ENCODE measurements at regions not wholly inside any gene's neighbourhood (a gene's known extent, or its start where the extent isn't known, plus 50 kb on each side); places are given as distances from the start of the nearest gene placed in this dataset.

DNA sequence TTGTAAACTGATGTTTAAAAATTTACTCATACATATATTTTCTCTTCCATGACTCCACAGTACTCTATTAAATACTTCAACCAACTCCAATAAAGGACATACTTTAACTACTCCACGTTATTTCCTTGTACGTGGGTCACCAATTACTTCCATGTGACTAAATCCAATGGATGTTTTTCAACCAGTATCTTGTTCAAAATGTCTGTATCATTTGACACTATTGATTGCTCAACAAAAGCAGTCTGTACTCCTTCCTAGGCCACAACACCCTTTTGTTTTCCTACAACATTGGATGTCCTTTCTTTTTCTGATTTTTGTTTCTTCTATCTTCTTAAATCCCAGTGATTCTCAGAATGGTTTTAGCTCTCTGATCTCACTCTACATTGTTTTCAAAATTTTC lies 943.7 kb downstream of the EFNA5 start:
- Mint-ChIP-seq H3K4me3 (no peak overlapping the region), H3K4me1 (no peaks in the 10 kb centered on the region), H3K27me3 (no peaks in the 10 kb centered on the region), H3K9me3 (peaks cover 9% of the 10 kb centered on the region), H3K36me3 (ENCODE audit: low read depth) (no peaks in the 10 kb centered on the region), H3K27ac (no peak overlapping the region)
- no peak for DNase-seq
- intact Hi-C loops (cut with micrococcal nuclease) = no loop called here

DNA sequence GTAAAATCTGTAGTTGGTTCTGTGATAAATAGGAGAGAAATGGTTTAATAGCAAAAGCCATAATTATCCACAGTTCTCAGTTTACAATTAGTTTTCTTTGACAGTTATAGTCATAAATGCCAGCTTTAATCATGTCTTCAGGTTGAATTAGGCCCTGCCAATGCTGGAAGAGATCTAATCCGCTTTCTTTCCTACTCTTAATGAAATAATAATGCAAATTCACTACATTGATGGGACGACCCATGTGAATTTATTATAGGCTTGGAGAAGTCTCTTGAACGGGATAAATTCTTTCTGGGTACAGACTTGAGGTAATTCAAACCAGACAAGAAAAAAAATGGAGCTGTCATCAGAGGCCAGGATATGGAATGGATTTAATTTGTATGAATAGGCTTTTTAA lies 950.4 kb downstream of the EFNA5 start:
- Mint-ChIP-seq H3K27me3 (no peaks in the 10 kb centered on the region), H3K4me1 (no peaks in the 10 kb centered on the region), H3K36me3 (ENCODE audit: low read depth) (no peaks in the 10 kb centered on the region), H3K27ac (no peak overlapping the region), H3K9me3 (peaks cover 6% of the 10 kb centered on the region), H3K4me3 (no peak overlapping the region)
- no peak for DNase-seq
- intact Hi-C loops (cut with micrococcal nuclease) = no loop called here

DNA sequence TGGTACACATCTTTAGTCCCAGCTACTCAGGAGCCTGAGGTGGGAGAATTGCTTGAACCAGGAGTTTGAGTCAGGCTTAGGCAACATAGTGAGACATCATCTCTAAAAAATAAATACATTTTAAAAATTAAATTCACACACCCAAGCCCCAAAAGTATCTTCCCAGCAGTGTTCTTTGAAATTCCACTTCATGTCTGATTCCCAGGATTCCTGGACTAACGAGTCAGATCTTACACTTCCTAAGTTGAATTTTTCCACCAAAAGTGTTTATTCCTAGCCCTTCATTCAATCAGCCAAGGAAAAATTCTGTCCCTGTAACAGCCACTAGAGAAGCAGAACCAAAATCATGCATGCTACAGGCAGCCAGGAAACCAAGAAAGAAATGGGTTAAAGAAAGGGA lies 970.9 kb downstream of the EFNA5 start:
- Mint-ChIP-seq H3K9me3 (no peaks in the 10 kb centered on the region), H3K4me1 (no peaks in the 10 kb centered on the region), H3K27me3 (no peaks in the 10 kb centered on the region), H3K27ac (no peak overlapping the region), H3K4me3 (no peak overlapping the region), H3K36me3 (ENCODE audit: low read depth) (no peaks in the 10 kb centered on the region)
- intact Hi-C loops (cut with micrococcal nuclease) = no loop called here
- DNase-seq = no peak

DNA sequence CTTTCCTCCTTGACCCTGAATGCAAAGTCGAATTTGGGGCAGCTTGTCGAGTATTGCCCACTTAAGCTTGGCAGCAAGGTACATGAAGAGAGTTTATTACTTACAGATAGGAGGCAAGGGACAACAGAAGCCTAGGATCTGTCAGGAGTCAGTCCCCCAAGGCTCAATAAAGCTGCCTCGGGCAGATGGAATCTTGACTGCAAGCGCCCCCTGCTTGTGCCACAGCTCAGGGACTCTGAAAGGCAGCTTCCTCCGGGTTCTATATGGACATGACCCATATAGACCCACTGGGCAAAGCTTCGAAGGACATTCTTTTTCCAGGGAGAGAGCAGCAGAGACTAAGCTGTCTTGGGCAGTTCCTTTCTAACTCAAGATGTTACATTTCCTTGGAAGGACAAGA lies 971.5 kb downstream of the EFNA5 start:
- no peak overlapping the region for H3K4me3 Mint-ChIP-seq
- no peaks in the 10 kb centered on the region for H3K4me1 Mint-ChIP-seq
- intact Hi-C loops (cut with micrococcal nuclease) = no loop called here
- H3K27me3 Mint-ChIP-seq = no peaks in the 10 kb centered on the region
- no peak for DNase-seq
- H3K36me3 Mint-ChIP-seq (ENCODE audit: low read depth) = no peaks in the 10 kb centered on the region
- no peaks in the 10 kb centered on the region for H3K9me3 Mint-ChIP-seq
- no peak overlapping the region for H3K27ac Mint-ChIP-seq

DNA sequence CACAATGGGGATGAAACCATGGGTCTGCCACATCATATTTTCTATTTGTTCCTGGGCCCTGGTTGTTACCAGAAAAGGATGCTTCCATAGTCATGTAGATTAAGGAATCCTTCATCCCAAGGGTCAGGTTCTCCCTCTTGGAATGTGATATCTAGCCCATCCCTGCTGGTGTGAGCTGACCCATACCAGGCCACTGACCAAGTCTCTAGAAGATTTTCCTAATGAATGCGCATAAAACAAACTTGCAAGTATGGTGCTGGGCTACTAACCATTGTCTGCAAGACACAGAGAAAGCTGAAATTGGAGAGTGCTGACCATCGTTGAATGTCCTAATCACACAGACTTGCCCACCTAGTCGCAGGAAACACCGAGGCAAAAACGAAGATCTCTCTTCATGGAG lies 972.6 kb downstream of the EFNA5 start:
- intact Hi-C loops (cut with micrococcal nuclease) = no loop called here
- no peak for DNase-seq
- Mint-ChIP-seq H3K36me3 (ENCODE audit: low read depth) (no peaks in the 10 kb centered on the region), H3K27me3 (no peaks in the 10 kb centered on the region), H3K4me1 (no peaks in the 10 kb centered on the region), H3K9me3 (no peaks in the 10 kb centered on the region), H3K27ac (no peak overlapping the region), H3K4me3 (no peak overlapping the region)

DNA sequence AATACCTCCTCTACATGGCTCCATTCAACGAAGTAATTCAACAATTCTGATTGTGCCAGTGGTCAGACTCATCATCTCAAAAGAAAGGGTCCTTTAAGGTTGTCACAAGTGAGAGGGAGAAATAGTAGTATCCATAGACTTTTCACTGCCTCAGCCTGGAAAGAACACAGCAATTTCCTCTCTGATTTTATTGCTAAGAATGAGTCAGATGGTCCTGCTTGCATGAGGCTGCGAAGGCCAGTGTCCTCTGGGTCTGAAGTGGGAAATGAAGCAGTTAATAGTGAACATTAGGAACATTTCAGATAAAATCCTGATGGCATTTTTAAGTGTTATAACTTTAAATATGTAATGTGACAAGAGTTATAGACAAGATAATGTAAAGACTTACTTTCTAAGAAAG lies 979.0 kb downstream of the EFNA5 start:
- Mint-ChIP-seq H3K4me3 (no peak overlapping the region), H3K9me3 (no peaks in the 10 kb centered on the region), H3K27ac (no peak overlapping the region), H3K4me1 (no peaks in the 10 kb centered on the region), H3K27me3 (no peaks in the 10 kb centered on the region), H3K36me3 (ENCODE audit: low read depth) (no peaks in the 10 kb centered on the region)
- intact Hi-C loops (cut with micrococcal nuclease) = no loop called here
- no peak for DNase-seq

DNA sequence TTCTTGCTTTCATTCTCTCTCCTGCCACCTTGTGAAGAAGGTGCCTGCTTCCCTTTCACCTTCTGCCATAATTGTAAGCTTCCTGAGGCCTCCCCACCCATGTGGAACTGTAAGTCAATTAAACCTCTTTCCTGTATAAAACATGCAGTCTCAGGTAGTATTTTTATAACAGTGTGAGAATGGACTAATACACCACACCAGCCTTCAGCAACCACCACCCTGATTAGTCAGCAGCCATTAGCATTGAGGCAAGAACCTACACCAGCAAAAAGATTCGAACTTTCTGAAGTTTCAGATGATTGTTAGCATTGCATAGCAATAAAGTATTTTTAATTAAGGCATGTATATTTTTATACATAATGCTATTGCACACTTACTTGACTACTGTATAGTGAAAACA lies 980.2 kb downstream of the EFNA5 start:
- Mint-ChIP-seq H3K36me3 (ENCODE audit: low read depth) (no peaks in the 10 kb centered on the region), H3K4me3 (no peak overlapping the region), H3K27me3 (no peaks in the 10 kb centered on the region), H3K4me1 (no peaks in the 10 kb centered on the region), H3K27ac (no peak overlapping the region), H3K9me3 (no peaks in the 10 kb centered on the region)
- intact Hi-C loops (cut with micrococcal nuclease) = no loop called here
- DNase-seq = no peak

DNA sequence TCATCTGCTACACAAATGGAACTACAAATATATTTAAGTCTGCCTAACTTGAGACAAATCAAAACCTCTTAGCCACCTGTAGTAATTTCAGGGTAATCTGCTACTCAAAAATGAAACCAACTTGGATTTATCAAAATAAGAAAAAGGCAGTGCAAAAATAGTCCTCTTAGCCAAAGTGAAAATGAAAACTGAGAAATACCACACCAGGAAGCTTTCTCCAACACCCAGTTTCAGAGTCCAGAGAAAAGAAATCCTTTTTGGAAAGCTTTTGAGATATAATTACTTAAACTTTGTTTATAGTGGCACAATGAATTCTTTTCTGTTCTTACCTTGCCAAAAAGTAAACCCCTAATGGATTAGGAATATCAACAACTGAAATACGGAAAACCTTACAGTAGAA lies 990.4 kb downstream of the EFNA5 start:
- no peak overlapping the region for H3K4me3 Mint-ChIP-seq
- no peaks in the 10 kb centered on the region for H3K4me1 Mint-ChIP-seq
- H3K27me3 Mint-ChIP-seq = no peaks in the 10 kb centered on the region
- no peak for DNase-seq
- intact Hi-C loops (cut with micrococcal nuclease) = no loop called here
- no peak overlapping the region for H3K27ac Mint-ChIP-seq
- H3K9me3 Mint-ChIP-seq = peaks cover 7% of the 10 kb centered on the region
- no peaks in the 10 kb centered on the region for H3K36me3 Mint-ChIP-seq (ENCODE audit: low read depth)

DNA sequence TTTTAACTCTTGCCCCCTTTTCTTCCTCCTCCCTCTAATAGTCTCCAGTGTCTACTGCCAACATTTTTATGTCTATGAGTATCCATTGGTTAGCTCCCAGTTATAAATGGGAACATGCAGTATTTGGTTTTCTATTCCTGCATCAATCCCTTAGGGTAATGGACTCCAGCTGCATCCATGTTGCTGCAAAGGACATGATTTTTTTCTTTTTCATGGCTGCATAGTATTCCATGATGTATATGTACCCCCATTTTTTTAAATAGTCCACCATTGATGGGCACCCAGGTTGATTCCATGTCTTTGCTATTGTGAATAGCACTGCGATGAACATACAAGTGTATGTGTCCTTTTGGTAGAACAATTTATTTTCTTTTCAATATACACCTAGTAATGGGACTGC lies 993.7 kb downstream of the EFNA5 start:
- Mint-ChIP-seq H3K4me3 (no peak overlapping the region), H3K27ac (no peak overlapping the region), H3K4me1 (no peaks in the 10 kb centered on the region), H3K27me3 (no peaks in the 10 kb centered on the region), H3K9me3 (peaks cover 3% of the 10 kb centered on the region), H3K36me3 (ENCODE audit: low read depth) (no peaks in the 10 kb centered on the region)
- intact Hi-C loops (cut with micrococcal nuclease) = no loop called here
- DNase-seq = no peak

DNA sequence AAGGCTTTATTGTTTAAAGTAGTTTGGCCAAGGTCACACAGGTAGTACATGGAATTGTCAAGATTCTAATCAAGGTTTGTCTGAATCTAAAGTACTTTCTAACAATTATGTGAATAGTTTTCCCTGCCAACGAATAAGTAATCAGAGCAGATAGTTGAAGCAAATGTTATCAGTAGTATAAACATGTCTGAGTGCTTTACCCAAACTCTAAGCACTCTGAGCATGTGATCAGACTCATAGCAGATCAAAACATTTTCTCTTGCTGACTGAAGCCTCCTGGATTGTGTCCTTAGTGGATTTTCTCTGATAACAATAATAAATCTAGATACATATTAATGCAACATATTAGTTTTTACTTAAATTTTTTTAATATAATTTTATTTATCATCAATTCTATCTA lies 995.0 kb downstream of the EFNA5 start:
- no peaks in the 10 kb centered on the region for H3K36me3 Mint-ChIP-seq (ENCODE audit: low read depth)
- H3K9me3 Mint-ChIP-seq = peaks cover 3% of the 10 kb centered on the region
- no peak overlapping the region for H3K4me3 Mint-ChIP-seq
- no peak overlapping the region for H3K27ac Mint-ChIP-seq
- H3K27me3 Mint-ChIP-seq = no peaks in the 10 kb centered on the region
- intact Hi-C loops (cut with micrococcal nuclease) = no loop called here
- H3K4me1 Mint-ChIP-seq = no peaks in the 10 kb centered on the region
- no peak for DNase-seq

DNA sequence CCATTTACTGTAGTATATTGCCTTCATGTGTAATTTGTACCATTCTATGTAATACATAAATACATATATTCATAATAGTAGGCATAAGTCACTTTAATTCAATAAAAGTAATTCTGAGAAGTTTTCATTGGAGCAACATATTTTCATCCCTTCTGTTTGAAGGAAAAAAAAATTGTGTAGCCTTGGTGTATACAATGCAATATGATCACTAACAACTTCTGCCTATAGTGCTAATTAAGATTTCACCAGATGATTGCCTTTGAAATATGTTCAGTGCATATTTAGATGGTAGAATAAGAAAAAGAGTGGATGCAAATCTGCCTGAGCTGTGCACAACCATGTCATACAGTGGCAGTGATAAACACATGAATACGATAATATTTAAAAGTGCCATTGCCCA lies 996.8 kb downstream of the EFNA5 start:
- H3K9me3 Mint-ChIP-seq = peaks cover 3% of the 10 kb centered on the region
- no peak for DNase-seq
- no peaks in the 10 kb centered on the region for H3K36me3 Mint-ChIP-seq (ENCODE audit: low read depth)
- intact Hi-C loops (cut with micrococcal nuclease) = no loop called here
- no peaks in the 10 kb centered on the region for H3K4me1 Mint-ChIP-seq
- no peaks in the 10 kb centered on the region for H3K27me3 Mint-ChIP-seq
- no peak overlapping the region for H3K27ac Mint-ChIP-seq
- no peak overlapping the region for H3K4me3 Mint-ChIP-seq

DNA sequence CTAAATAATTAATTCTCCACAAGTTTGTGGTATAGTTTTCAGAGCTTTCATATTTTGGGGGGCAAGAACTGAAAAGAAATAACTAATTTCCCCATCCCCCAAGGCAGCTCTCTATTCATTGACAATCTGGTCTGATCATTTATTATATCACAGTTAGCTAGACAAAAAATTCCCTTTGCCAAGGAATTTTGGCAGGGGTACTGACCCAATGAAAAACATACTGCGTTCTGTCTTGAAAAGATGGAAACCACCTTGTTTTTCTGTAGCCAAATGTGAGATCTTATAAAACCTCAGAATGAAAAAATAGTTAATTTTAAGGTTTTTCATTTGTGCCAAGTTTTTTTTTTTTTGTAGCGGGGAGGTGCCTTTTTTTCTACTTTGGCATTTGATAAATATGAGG lies 1008.9 kb downstream of the EFNA5 start:
- DNase-seq = no peak
- intact Hi-C loops (cut with micrococcal nuclease) = no loop called here
- no peak overlapping the region for H3K4me3 Mint-ChIP-seq
- H3K27me3 Mint-ChIP-seq = no peaks in the 10 kb centered on the region
- no peaks in the 10 kb centered on the region for H3K4me1 Mint-ChIP-seq
- no peaks in the 10 kb centered on the region for H3K9me3 Mint-ChIP-seq
- H3K36me3 Mint-ChIP-seq (ENCODE audit: low read depth) = no peaks in the 10 kb centered on the region
- H3K27ac Mint-ChIP-seq = no peak overlapping the region

DNA sequence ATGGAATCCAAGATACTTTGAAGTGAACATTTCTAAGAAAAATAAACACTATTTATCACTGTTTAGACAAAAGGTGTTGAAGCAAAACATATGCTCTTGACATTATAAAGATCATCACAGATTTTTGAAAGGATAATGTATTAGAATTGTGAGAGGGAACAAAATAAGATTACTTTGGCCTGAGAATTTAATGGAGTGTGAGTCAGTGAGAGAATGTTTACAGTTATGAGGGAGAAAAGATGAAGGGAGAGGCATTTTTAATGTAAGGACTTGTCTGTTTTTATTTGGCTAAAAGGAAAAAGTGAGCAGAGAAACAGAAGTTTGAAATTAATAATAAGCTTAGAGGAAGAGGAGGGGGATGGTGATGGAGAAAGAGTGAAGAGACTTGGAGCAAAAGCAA lies 1010.1 kb downstream of the EFNA5 start:
- no peak for DNase-seq
- no peak overlapping the region for H3K4me3 Mint-ChIP-seq
- intact Hi-C loops (cut with micrococcal nuclease) = no loop called here
- no peaks in the 10 kb centered on the region for H3K36me3 Mint-ChIP-seq (ENCODE audit: low read depth)
- no peaks in the 10 kb centered on the region for H3K4me1 Mint-ChIP-seq
- H3K27ac Mint-ChIP-seq = no peak overlapping the region
- H3K27me3 Mint-ChIP-seq = no peaks in the 10 kb centered on the region
- no peaks in the 10 kb centered on the region for H3K9me3 Mint-ChIP-seq

DNA sequence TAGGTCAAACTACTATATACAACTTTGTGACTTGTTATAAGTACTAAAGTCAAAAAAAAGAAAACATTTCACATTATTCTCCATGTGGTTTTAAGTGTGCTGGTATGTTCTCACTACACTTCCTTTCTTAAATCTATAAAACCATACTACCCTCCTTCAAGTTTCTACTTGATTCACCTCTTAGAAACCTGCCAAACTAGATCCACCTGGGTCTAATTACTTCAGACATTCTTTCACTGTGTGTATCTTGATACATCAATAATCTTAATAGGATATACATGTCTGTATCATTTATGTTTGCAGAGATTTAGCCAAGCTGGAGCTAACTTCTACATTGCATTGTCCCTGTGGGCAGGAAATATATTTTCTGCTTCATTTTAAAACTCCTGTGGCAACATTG lies 1012.6 kb downstream of the EFNA5 start:
- no peak for DNase-seq
- intact Hi-C loops (cut with micrococcal nuclease) = no loop called here
- no peaks in the 10 kb centered on the region for H3K4me1 Mint-ChIP-seq
- no peak overlapping the region for H3K4me3 Mint-ChIP-seq
- H3K27me3 Mint-ChIP-seq = no peaks in the 10 kb centered on the region
- no peaks in the 10 kb centered on the region for H3K36me3 Mint-ChIP-seq (ENCODE audit: low read depth)
- no peak overlapping the region for H3K27ac Mint-ChIP-seq
- H3K9me3 Mint-ChIP-seq = peaks cover 7% of the 10 kb centered on the region

DNA sequence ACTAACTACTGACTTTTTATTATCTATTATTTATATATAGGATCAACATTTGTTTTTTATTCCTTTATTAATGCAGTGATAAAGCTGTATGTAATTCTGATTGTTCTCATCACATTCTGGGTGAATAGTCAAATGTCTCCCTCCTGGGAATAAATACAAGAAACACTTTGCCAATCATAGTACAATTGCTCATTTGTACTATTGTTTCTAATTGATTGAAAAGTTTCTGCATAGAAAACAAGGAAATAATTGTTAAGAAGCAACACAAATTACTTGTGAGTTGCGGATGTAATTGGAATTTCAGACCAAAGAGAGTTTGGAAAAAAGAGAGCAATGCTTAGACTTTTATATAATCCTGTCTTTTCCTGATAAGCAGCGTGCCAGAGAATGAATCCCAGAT lies 1013.9 kb downstream of the EFNA5 start:
- Mint-ChIP-seq H3K9me3 (peaks cover 7% of the 10 kb centered on the region), H3K27me3 (no peaks in the 10 kb centered on the region), H3K4me3 (no peak overlapping the region), H3K27ac (no peak overlapping the region), H3K36me3 (ENCODE audit: low read depth) (no peaks in the 10 kb centered on the region), H3K4me1 (no peaks in the 10 kb centered on the region)
- no peak for DNase-seq
- intact Hi-C loops (cut with micrococcal nuclease) = no loop called here

DNA sequence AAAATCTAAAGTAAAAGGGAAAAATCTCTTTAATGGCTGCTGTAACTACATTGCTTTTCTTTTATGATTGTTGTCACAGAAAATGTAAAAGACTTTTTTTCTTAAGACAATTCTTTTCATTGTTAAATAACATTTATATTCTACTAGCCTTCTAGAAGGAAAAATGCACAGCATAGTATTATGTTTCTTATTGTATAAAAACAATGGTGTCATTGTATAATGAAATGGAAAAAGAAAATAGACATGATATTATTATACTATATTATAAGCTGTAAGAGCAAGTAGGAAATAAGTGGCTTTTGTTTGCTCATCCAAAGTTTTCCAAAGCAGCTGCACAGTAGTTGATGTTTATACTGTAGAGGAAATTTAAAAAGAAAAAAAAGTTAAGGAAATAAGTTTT lies 1021.7 kb downstream of the EFNA5 start:
- Mint-ChIP-seq H3K4me3 (no peak overlapping the region), H3K9me3 (no peaks in the 10 kb centered on the region), H3K27me3 (no peaks in the 10 kb centered on the region), H3K27ac (no peak overlapping the region), H3K36me3 (ENCODE audit: low read depth) (no peaks in the 10 kb centered on the region), H3K4me1 (no peaks in the 10 kb centered on the region)
- intact Hi-C loops (cut with micrococcal nuclease) = no loop called here
- no peak for DNase-seq

Measured in activated CD4-positive, alpha-beta T cell treated with anti-CD3 and anti-CD28 coated beads, Interleukin-2, amount 10 ng/mL, durations not matched to agents 24 days and 14 days (primary cell).